ENCODE measurements at regions not wholly inside any gene's neighbourhood (a gene's known extent, or its start where the extent isn't known, plus 50 kb on each side); places are given as distances from the start of the nearest gene placed in this dataset.

- no peak for DNase-seq (ENCODE audit: low spot score)
These were observed 339.7 kb upstream of the NFE2L3 start for GRCh38 chr7:25812086-25812850.

GRCh38 chr7:25813381-25813780 lies 338.6 kb upstream of the NFE2L3 start:
- no peak for DNase-seq (ENCODE audit: low spot score)

GRCh38 chr7:25815711-25816110 lies 336.3 kb upstream of the NFE2L3 start:
- DNase-seq (ENCODE audit: low spot score) = no peak

- DNase-seq (ENCODE audit: low spot score) = peak; percentile 18
These were observed 331.5 kb upstream of the NFE2L3 start for GRCh38 chr7:25820432-25821040.

- DNase-seq (ENCODE audit: low spot score) = no peak
These were observed 330.8 kb upstream of the NFE2L3 start for GRCh38 chr7:25821225-25821624.

GRCh38 chr7:25822823-25823222 lies 329.2 kb upstream of the NFE2L3 start:
- DNase-seq (ENCODE audit: low spot score) = no peak

GRCh38 chr7:25823571-25823970 lies 328.4 kb upstream of the NFE2L3 start:
- no peak for DNase-seq (ENCODE audit: low spot score)

GRCh38 chr7:25828468-25828867 lies 323.5 kb upstream of the NFE2L3 start:
- no peak for DNase-seq (ENCODE audit: low spot score)

- no peak for DNase-seq (ENCODE audit: low spot score)
These were observed 322.3 kb upstream of the NFE2L3 start for GRCh38 chr7:25829663-25830062.

GRCh38 chr7:25830215-25830614 lies 321.8 kb upstream of the NFE2L3 start:
- no peak for DNase-seq (ENCODE audit: low spot score)

GRCh38 chr7:25831062-25831691 lies 320.8 kb upstream of the NFE2L3 start:
- DNase-seq (ENCODE audit: low spot score) = no peak

GRCh38 chr7:25831831-25832411 lies 320.1 kb upstream of the NFE2L3 start:
- DNase-seq (ENCODE audit: low spot score) = no peak

- no peak for DNase-seq (ENCODE audit: low spot score)
These were observed 319.5 kb upstream of the NFE2L3 start for GRCh38 chr7:25832456-25832855.

GRCh38 chr7:25832929-25833328 lies 319.1 kb upstream of the NFE2L3 start:
- DNase-seq (ENCODE audit: low spot score) = no peak

GRCh38 chr7:25834050-25834449 lies 317.9 kb upstream of the NFE2L3 start:
- no peak for DNase-seq (ENCODE audit: low spot score)

- peak; percentile 35 for DNase-seq (ENCODE audit: low spot score)
These were observed 316.8 kb upstream of the NFE2L3 start for GRCh38 chr7:25835197-25835596.

GRCh38 chr7:25839084-25839769 lies 312.8 kb upstream of the NFE2L3 start:
- DNase-seq (ENCODE audit: low spot score) = no peak

- DNase-seq (ENCODE audit: low spot score) = no peak
These were observed 311.7 kb upstream of the NFE2L3 start for GRCh38 chr7:25840209-25840792.

- DNase-seq (ENCODE audit: low spot score) = no peak
These were observed 310.4 kb upstream of the NFE2L3 start for GRCh38 chr7:25841575-25841974.

GRCh38 chr7:25842201-25842733 lies 309.7 kb upstream of the NFE2L3 start:
- no peak for DNase-seq (ENCODE audit: low spot score)

GRCh38 chr7:25843467-25843866 lies 308.5 kb upstream of the NFE2L3 start:
- DNase-seq (ENCODE audit: low spot score) = no peak
